OCI-M1 (cell line): ENCODE measurements at regions not wholly inside any gene's neighbourhood (a gene's known extent, or its start where the extent isn't known, plus 50 kb on each side); places are given as distances from the start of the nearest gene placed in this dataset.
A peak's percentile ranks its signal among the peaks of the same experiment; 100 is the strongest.

Experiments
- DNase-seq: peaks from one replicate; lab custom pipeline; 2025; lab: John Stamatoyannopoulos, UW

- DNase-seq = no peak
Observed at GRCh38 chr16:5533321-5533888, 435.8 kb upstream of the EEF2KMT start.

- DNase-seq = no peak
Observed at GRCh38 chr16:5527817-5528216, 430.2 kb upstream of the EEF2KMT start.

- no peak for DNase-seq
Observed at GRCh38 chr16:5526826-5527225, 429.2 kb upstream of the EEF2KMT start.

GRCh38 chr16:5523829-5524228 is 426.2 kb upstream of the EEF2KMT start:
- no peak for DNase-seq

GRCh38 chr16:5516115-5516514 is 418.5 kb upstream of the EEF2KMT start:
- DNase-seq = no peak

- no peak for DNase-seq
Observed at GRCh38 chr16:5512014-5512413, 414.4 kb upstream of the EEF2KMT start.

GRCh38 chr16:5510819-5511370 is 413.3 kb upstream of the EEF2KMT start:
- no peak for DNase-seq

- DNase-seq = no peak
Observed at GRCh38 chr16:5509794-5510193, 412.2 kb upstream of the EEF2KMT start.

GRCh38 chr16:5509336-5509735 is 411.7 kb upstream of the EEF2KMT start:
- DNase-seq = no peak

GRCh38 chr16:5508371-5508770 is 410.8 kb upstream of the EEF2KMT start:
- DNase-seq = no peak

GRCh38 chr16:5506021-5506420 is 408.4 kb upstream of the EEF2KMT start:
- DNase-seq = no peak

GRCh38 chr16:5505091-5505887 is 407.7 kb upstream of the EEF2KMT start:
- no peak for DNase-seq

- DNase-seq = no peak
Observed at GRCh38 chr16:5504064-5504781, 406.6 kb upstream of the EEF2KMT start.

- DNase-seq = no peak
Observed at GRCh38 chr16:5502944-5503343, 405.3 kb upstream of the EEF2KMT start.

GRCh38 chr16:5502467-5502869 is 404.9 kb upstream of the EEF2KMT start:
- peak; percentile 56 for DNase-seq

- DNase-seq = no peak
Observed at GRCh38 chr16:5500526-5500925, 402.9 kb upstream of the EEF2KMT start.

- no peak for DNase-seq
Observed at GRCh38 chr16:5498562-5498961, 401.0 kb upstream of the EEF2KMT start.

- no peak for DNase-seq
Observed at GRCh38 chr16:5496013-5496412, 398.4 kb upstream of the EEF2KMT start.

GRCh38 chr16:5490499-5490898 is 392.9 kb upstream of the EEF2KMT start:
- DNase-seq = peak; percentile 63

GRCh38 chr16:5488581-5488980 is 391.0 kb upstream of the EEF2KMT start:
- no peak for DNase-seq

- no peak for DNase-seq
Observed at GRCh38 chr16:5487728-5488127, 390.1 kb upstream of the EEF2KMT start.

- no peak for DNase-seq
Observed at GRCh38 chr16:5482256-5482655, 384.7 kb upstream of the EEF2KMT start.
